HFF-Myc (cell line): ENCODE measurements at regions not wholly inside any gene's neighbourhood (a gene's known extent, or its start where the extent isn't known, plus 50 kb on each side); places are given as distances from the start of the nearest gene placed in this dataset.
"Not testable (repeated sequence)": the region's sequence is repeated elsewhere in the genome, so short reads cannot be mapped to it uniquely, and the experiment has no call there.

Experiments
- DNase-seq: peaks from one replicate; pipeline ENCODE4 v3.0.0-alpha.2; 2011; ENCODE audit warnings: low read depth; ENCODE audit errors: extremely low read depth
- H3K4me3 ChIP-seq: replicated peaks from 2 replicates; pipeline ENCODE4 v1.5.1; 2011; ENCODE audit warnings: low read depth, mild to moderate bottlenecking, control low read depth, low read length
- TF ChIP-seq, protein P1 (sequence below): IDR thresholded peaks from 2 replicates; pipeline ENCODE4 v1.5.1; 2012; ENCODE audit warnings: mild to moderate bottlenecking, low read depth, low read length, control low read depth; ENCODE audit errors: missing control alignments

- no peak overlapping the region for H3K4me3 ChIP-seq
- TF ChIP-seq, protein P1, sequence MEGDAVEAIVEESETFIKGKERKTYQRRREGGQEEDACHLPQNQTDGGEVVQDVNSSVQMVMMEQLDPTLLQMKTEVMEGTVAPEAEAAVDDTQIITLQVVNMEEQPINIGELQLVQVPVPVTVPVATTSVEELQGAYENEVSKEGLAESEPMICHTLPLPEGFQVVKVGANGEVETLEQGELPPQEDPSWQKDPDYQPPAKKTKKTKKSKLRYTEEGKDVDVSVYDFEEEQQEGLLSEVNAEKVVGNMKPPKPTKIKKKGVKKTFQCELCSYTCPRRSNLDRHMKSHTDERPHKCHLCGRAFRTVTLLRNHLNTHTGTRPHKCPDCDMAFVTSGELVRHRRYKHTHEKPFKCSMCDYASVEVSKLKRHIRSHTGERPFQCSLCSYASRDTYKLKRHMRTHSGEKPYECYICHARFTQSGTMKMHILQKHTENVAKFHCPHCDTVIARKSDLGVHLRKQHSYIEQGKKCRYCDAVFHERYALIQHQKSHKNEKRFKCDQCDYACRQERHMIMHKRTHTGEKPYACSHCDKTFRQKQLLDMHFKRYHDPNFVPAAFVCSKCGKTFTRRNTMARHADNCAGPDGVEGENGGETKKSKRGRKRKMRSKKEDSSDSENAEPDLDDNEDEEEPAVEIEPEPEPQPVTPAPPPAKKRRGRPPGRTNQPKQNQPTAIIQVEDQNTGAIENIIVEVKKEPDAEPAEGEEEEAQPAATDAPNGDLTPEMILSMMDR, result no peak
- DNase-seq, result no peak
Measured at GRCh38 chr14:56996721-56997399, 186.6 kb upstream of the OTX2 start.

- no peak overlapping the region for H3K4me3 ChIP-seq
- TF ChIP-seq, protein P1, result no peak
- DNase-seq, result no peak
Measured at GRCh38 chr14:56995010-56995409, 184.7 kb upstream of the OTX2 start.

- no peak overlapping the region for H3K4me3 ChIP-seq
- no peak for DNase-seq
- TF ChIP-seq, protein P1, result no peak
Measured at GRCh38 chr14:56992332-56992820, 182.1 kb upstream of the OTX2 start.

DNA sequence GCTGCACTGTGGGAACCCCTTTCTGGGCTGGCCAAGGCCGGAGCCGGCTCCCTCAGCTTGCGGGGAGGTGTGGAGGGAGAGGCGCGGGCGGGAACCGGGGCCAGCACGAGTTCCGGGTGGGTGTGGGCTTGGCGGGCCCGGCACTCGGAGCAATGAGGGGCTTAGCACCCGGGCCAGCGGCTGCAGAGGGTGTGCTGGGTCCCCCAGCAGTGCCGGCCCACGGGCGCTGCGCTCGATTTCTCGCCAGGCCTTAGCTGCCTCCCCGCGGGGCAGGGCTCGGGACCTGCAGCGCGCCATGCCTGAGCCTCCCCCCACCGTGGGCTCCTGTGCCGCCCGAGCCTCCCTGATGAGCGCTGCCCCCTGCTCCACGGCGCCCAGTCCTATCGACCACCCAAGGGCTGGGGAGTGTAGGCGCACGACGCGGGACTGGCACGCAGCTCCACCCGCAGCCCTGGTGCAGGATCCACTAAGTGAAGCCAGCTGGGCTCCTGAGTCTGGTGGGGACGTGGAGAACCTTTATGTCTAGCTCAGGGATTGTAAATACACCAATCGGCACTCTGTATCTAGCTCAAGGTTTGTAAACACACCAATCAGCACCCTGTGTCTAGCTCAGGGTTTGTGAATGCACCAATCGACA, 180.8 kb upstream of the OTX2 start:
- not testable (repeated sequence) for DNase-seq, H3K4me3 ChIP-seq

- TF ChIP-seq, protein P1, result no peak
- DNase-seq, result no peak
- no peak overlapping the region for H3K4me3 ChIP-seq
Measured at GRCh38 chr14:56989359-56989758, 179.1 kb upstream of the OTX2 start.

GRCh38 chr14:56979936-56980335, 169.7 kb upstream of the OTX2 start:
- no peak overlapping the region for H3K4me3 ChIP-seq
- TF ChIP-seq, protein P1, result no peak
- no peak for DNase-seq

- no peak for DNase-seq
- H3K4me3 ChIP-seq, result no peak overlapping the region
- TF ChIP-seq, protein P1, result no peak
Measured at GRCh38 chr14:56976211-56976610, 165.9 kb upstream of the OTX2 start.
